MM.1S (cell line): ENCODE measurements at regions not wholly inside any gene's neighbourhood (a gene's known extent, or its start where the extent isn't known, plus 50 kb on each side); places are given as distances from the start of the nearest gene placed in this dataset.

Experiments used
- EZH2 ChIP-seq: fragments of 300-600 bp; sonication (generic); optimal IDR thresholded peaks from 2 replicates; pipeline ENCODE3; 2017; ENCODE audit warnings: low read depth, mild to moderate bottlenecking, antibody characterized with exemption, low read length, mixed read lengths
- EZH2phosphoT487 ChIP-seq: fragments of 300-600 bp; sonication (generic); IDR thresholded peaks from 2 replicates; pipeline ENCODE4 v1.6.1; 2018; ENCODE audit warnings: antibody characterized with exemption, low read length
- TF ChIP-seq, protein P1 (sequence below): fragments of 300-600 bp; sonication (generic); IDR thresholded peaks from 2 replicates; pipeline ENCODE4 v1.5.1; 2016; ENCODE audit warnings: antibody characterized with exemption, low read length, mixed read lengths

GRCh38 chr5:166926138-166926537, 1365.3 kb upstream of the WWC1 start:
- TF ChIP-seq, protein P1, sequence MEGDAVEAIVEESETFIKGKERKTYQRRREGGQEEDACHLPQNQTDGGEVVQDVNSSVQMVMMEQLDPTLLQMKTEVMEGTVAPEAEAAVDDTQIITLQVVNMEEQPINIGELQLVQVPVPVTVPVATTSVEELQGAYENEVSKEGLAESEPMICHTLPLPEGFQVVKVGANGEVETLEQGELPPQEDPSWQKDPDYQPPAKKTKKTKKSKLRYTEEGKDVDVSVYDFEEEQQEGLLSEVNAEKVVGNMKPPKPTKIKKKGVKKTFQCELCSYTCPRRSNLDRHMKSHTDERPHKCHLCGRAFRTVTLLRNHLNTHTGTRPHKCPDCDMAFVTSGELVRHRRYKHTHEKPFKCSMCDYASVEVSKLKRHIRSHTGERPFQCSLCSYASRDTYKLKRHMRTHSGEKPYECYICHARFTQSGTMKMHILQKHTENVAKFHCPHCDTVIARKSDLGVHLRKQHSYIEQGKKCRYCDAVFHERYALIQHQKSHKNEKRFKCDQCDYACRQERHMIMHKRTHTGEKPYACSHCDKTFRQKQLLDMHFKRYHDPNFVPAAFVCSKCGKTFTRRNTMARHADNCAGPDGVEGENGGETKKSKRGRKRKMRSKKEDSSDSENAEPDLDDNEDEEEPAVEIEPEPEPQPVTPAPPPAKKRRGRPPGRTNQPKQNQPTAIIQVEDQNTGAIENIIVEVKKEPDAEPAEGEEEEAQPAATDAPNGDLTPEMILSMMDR = no peak
- TF ChIP-seq EZH2 (no peak), EZH2phosphoT487 (no peak)
